ENCODE measurements at regions not wholly inside any gene's neighbourhood (a gene's known extent, or its start where the extent isn't known, plus 50 kb on each side); places are given as distances from the start of the nearest gene placed in this dataset.

DNA sequence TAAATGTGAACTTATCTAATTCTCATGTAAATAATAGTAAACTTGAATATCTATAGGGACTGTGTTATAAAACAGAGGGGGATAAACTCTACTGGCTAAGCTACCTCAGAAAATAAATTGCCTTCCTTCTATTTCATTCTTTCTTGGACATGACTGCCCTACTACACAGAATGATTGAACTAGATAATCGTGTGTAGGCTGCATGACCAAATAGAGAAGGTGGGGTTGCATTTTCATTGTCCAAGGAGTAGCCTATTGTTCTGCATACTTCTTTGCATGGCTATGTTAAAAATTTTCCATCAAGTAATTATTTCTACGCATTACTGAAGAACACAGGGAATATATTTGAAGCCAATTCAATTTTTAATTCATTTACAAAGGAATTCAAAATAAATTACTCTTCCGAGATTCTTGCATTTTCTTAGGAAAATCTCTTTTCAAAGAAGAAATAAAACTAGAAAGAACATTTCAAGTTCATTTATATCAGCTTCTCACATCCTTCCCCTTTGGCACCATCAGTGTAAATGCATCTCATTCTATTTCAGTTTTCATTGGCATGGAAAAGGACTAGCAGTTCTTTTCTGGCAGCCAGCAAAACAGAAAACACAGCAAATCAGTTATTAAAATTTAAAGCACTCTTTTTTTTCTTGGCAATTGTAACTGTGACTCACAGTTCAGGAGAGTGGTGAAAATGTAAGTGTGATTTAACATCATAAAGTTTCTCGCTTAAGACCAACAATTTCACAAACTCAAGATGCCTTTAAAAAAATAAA lies 714.7 kb downstream of the NCAM2 start:
- BruUV-seq (replicated peaks): no TSS peak
- intact Hi-C loops (cut with micrococcal nuclease; ENCODE audit: unreplicated experiment): no loop called here
- no peaks in the 10 kb centered on the region for H3K36me3 Mint-ChIP-seq (ENCODE audit: insufficient read depth, unreplicated experiment)
- Histone ChIP-seq H3K9me3 (no peaks in the 10 kb centered on the region), H3K4me3 (ENCODE audit: low read depth, low read length) (no peak overlapping the region), H3K4me1 (no peaks in the 10 kb centered on the region), H3K27me3 (replicated peaks; ENCODE audit: control insufficient read depth, insufficient read depth, low read length) (no peaks in the 10 kb centered on the region), H3K36me3 (ENCODE audit: control insufficient read depth, insufficient read depth, low read length) (no peaks in the 10 kb centered on the region)
- no peaks in the 10 kb centered on the region for H3K4me1 Mint-ChIP-seq (ENCODE audit: low read depth, unreplicated experiment)
- no peaks in the 10 kb centered on the region for H3K9me3 Mint-ChIP-seq (ENCODE audit: unreplicated experiment)
- no peaks in the 10 kb centered on the region for H3K27me3 Mint-ChIP-seq (ENCODE audit: insufficient read depth, unreplicated experiment)
- no peak for TF ChIP-seq CTCF (IDR thresholded peaks at IDR 0.05; ENCODE audit: insufficient read depth in 1 of 2, low read depth in 1 of 2, low read length in 1 of 2, severe bottlenecking in 1 of 2, unreplicated experiment in 1 of 2)
- no peak overlapping the region for H3K27ac Mint-ChIP-seq (ENCODE audit: unreplicated experiment)
- ChIA-PET CTCF (no interaction called here), POLR2A (no interaction called here)
- H3K4me3 Mint-ChIP-seq (ENCODE audit: unreplicated experiment): no peak overlapping the region
- DNase-seq: no peak

DNA sequence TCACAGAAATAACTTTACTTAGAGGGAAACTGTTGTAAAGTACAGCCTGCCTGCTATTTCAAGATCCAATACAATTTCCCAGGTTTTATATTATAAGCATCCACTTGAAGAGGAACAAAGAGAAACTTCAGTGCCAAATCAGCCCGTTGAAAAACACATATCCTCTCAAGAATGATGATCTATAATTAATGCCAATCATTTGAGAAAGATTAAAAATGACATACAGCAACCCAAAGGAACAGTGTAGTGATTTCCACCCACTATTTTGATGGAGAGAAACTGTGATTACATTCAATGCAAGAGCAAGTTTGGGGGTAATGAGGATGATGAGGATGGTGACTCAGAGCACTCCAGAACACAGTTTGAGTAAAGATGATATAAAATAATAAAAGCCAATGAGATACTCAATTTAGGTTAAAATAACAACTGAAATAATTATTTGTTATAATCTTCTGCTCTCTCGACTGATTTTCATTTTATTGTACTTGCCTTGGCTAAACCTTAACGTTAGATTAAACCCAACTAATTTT lies 715.5 kb downstream of the NCAM2 start:
- TF ChIP-seq CTCF (IDR thresholded peaks at IDR 0.05; ENCODE audit: insufficient read depth in 1 of 2, low read depth in 1 of 2, low read length in 1 of 2, severe bottlenecking in 1 of 2, unreplicated experiment in 1 of 2): no peak
- no TSS peak for BruUV-seq (replicated peaks)
- DNase-seq: no peak
- Mint-ChIP-seq H3K9me3 (ENCODE audit: unreplicated experiment) (no peaks in the 10 kb centered on the region), H3K27ac (ENCODE audit: unreplicated experiment) (no peak overlapping the region), H3K4me1 (ENCODE audit: low read depth, unreplicated experiment) (no peaks in the 10 kb centered on the region), H3K27me3 (ENCODE audit: insufficient read depth, unreplicated experiment) (no peaks in the 10 kb centered on the region), H3K36me3 (ENCODE audit: insufficient read depth, unreplicated experiment) (no peaks in the 10 kb centered on the region), H3K4me3 (ENCODE audit: unreplicated experiment) (no peak overlapping the region)
- H3K4me3 ChIP-seq (ENCODE audit: low read depth, low read length): no peak overlapping the region
- no peaks in the 10 kb centered on the region for H3K4me1 ChIP-seq
- no peaks in the 10 kb centered on the region for H3K36me3 ChIP-seq (ENCODE audit: control insufficient read depth, insufficient read depth, low read length)
- H3K9me3 ChIP-seq: no peaks in the 10 kb centered on the region
- POLR2A ChIA-PET: no interaction called here
- CTCF ChIA-PET: no interaction called here
- no peaks in the 10 kb centered on the region for H3K27me3 ChIP-seq (replicated peaks; ENCODE audit: control insufficient read depth, insufficient read depth, low read length)
- intact Hi-C loops (cut with micrococcal nuclease; ENCODE audit: unreplicated experiment): no loop called here

GRCh38 chr21:21714426-21714825 lies 716.2 kb downstream of the NCAM2 start:
- Histone ChIP-seq H3K4me1 (no peaks in the 10 kb centered on the region), H3K36me3 (ENCODE audit: control insufficient read depth, insufficient read depth, low read length) (no peaks in the 10 kb centered on the region), H3K27me3 (replicated peaks; ENCODE audit: control insufficient read depth, insufficient read depth, low read length) (no peaks in the 10 kb centered on the region), H3K4me3 (ENCODE audit: low read depth, low read length) (no peak overlapping the region), H3K9me3 (no peaks in the 10 kb centered on the region)
- TF ChIP-seq CTCF (IDR thresholded peaks at IDR 0.05; ENCODE audit: insufficient read depth in 1 of 2, low read depth in 1 of 2, low read length in 1 of 2, severe bottlenecking in 1 of 2, unreplicated experiment in 1 of 2): no peak
- intact Hi-C loops (cut with micrococcal nuclease; ENCODE audit: unreplicated experiment): no loop called here
- no peaks in the 10 kb centered on the region for H3K9me3 Mint-ChIP-seq (ENCODE audit: unreplicated experiment)
- ChIA-PET POLR2A (no interaction called here), CTCF (no interaction called here)
- no peak for DNase-seq
- no peaks in the 10 kb centered on the region for H3K4me1 Mint-ChIP-seq (ENCODE audit: low read depth, unreplicated experiment)
- no TSS peak for BruUV-seq (replicated peaks)
- no peak overlapping the region for H3K27ac Mint-ChIP-seq (ENCODE audit: unreplicated experiment)
- no peaks in the 10 kb centered on the region for H3K36me3 Mint-ChIP-seq (ENCODE audit: insufficient read depth, unreplicated experiment)
- no peak overlapping the region for H3K4me3 Mint-ChIP-seq (ENCODE audit: unreplicated experiment)
- no peaks in the 10 kb centered on the region for H3K27me3 Mint-ChIP-seq (ENCODE audit: insufficient read depth, unreplicated experiment)

Measured in Caco-2 (cell line).